Urothelium cell line (cell line): ENCODE measurements at regions not wholly inside any gene's neighbourhood (a gene's known extent, or its start where the extent isn't known, plus 50 kb on each side); places are given as distances from the start of the nearest gene placed in this dataset.

Experiments
- DNase-seq: peaks from one replicate; pipeline ENCODE4 v3.0.0; 2011; ENCODE audit warnings: low spot score, mixed read lengths
- FAIRE-seq: peaks from 2 replicates; lab custom pipeline; 2011; peaks lifted over from hg19 to GRCh38; lab: Jason Lieb, UNC

GRCh38 chr2:9755008-9755407, 88.3 kb upstream of the TAF1B start:
- no peak for DNase-seq
- no peak for FAIRE-seq

GRCh38 chr2:9755638-9756037, 87.6 kb upstream of the TAF1B start:
- DNase-seq = no peak
- FAIRE-seq = no peak

GRCh38 chr2:9756692-9757250, 86.5 kb upstream of the TAF1B start:
- DNase-seq (no peak), FAIRE-seq (peak; percentile 63)

GRCh38 chr2:9757501-9758264, 85.6 kb upstream of the TAF1B start:
- no peak for FAIRE-seq

GRCh38 chr2:9758741-9759140, 84.5 kb upstream of the TAF1B start:
- no peak for FAIRE-seq
- no peak for DNase-seq

More at GRCh38 chr2:9757501-9758264, 85.6 kb upstream of the TAF1B start:
- no peak for DNase-seq

GRCh38 chr2:9760069-9760901, 83.0 kb upstream of the TAF1B start:
- FAIRE-seq = peak; percentile 53
- DNase-seq = no peak

- peak; percentile 20 for FAIRE-seq
Measured at GRCh38 chr2:9760902-9761228, 82.4 kb upstream of the TAF1B start.

GRCh38 chr2:9761577-9761976, 81.7 kb upstream of the TAF1B start:
- DNase-seq (no peak), FAIRE-seq (no peak)

More at GRCh38 chr2:9760902-9761228, 82.4 kb upstream of the TAF1B start:
- DNase-seq = no peak

- FAIRE-seq (no peak), DNase-seq (no peak)
Measured at GRCh38 chr2:9762164-9762563, 81.1 kb upstream of the TAF1B start.

GRCh38 chr2:9762941-9763340, 80.3 kb upstream of the TAF1B start:
- DNase-seq (no peak), FAIRE-seq (peak; percentile 78)

- FAIRE-seq (no peak), DNase-seq (no peak)
Measured at GRCh38 chr2:9763356-9764152, 79.7 kb upstream of the TAF1B start.

GRCh38 chr2:9764153-9764778, 79.0 kb upstream of the TAF1B start:
- DNase-seq = no peak
- no peak for FAIRE-seq

- peak; percentile 65 for FAIRE-seq
- no peak for DNase-seq
Measured at GRCh38 chr2:9765611-9766531, 77.4 kb upstream of the TAF1B start.

- FAIRE-seq (peak; percentile 83), DNase-seq (no peak)
Measured at GRCh38 chr2:9767656-9768281, 75.5 kb upstream of the TAF1B start.

- FAIRE-seq (no peak), DNase-seq (no peak)
Measured at GRCh38 chr2:9768388-9768787, 74.9 kb upstream of the TAF1B start.

GRCh38 chr2:9769171-9770005, 73.9 kb upstream of the TAF1B start:
- FAIRE-seq (peak; percentile 59), DNase-seq (peak; percentile 92)

- no peak for FAIRE-seq
- no peak for DNase-seq
Measured at GRCh38 chr2:9770006-9770307, 73.3 kb upstream of the TAF1B start.
